ENCODE measurements at regions not wholly inside any gene's neighbourhood (a gene's known extent, or its start where the extent isn't known, plus 50 kb on each side); places are given as distances from the start of the nearest gene placed in this dataset.

- DNase-seq (ENCODE audit: low spot score): peak; percentile 83
Measured at GRCh38 chr3:193780810-193781478, 187.9 kb downstream of the OPA1 start.

DNA sequence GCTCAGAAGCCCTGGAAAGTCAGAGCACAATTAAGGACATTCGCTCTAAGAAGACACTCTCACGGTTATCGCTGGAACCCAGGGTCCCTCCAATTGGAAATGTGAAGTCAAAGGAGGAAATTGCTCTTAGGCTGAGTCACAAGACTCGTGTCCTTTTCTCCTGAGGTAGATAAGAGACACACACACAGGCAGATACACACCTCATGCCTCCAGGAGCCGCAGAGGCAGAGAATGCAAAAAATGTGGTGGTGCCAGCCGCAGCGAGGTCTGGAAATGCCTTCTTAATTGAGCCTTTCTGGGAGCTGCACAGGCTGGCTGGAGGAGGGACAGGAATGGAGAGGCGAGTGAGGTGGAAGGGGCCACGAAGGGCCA lies 189.3 kb downstream of the OPA1 start:
- no peak for DNase-seq (ENCODE audit: low spot score)

GRCh38 chr3:193782747-193783146 lies 189.7 kb downstream of the OPA1 start:
- no peak for DNase-seq (ENCODE audit: low spot score)

DNA sequence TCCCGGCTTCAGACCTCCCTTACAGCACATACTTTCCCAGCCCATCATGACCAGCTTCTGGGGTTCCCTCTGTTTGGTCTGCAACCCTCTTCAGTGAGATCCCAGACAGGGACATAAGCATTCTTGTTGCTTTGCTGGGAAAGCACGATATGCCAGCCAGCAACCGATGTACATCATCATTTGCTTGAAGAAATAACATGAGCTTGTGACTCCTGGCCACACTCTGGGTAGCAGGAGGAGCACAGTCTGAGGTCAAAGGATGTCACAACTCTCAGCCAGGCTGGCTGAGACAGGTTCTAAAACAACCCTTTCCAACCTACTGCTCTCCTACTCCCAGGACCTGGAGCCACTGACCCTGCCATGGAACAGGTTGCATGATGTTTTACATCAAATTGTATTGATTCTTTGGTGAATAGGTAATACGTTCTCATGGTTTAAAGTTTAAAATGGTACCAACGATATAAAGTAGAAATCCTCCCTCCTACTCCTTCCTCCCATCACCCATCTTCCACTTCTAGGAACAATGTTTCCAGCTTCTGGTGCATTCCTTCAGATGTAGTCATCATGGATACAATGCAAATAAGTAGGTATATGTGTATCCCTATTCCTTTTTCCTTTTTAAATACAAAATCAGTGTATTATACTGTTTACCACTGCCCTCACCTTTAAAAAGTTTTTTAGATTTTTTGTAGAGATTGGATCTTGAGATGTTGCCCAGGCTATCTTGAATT lies 190.3 kb downstream of the OPA1 start:
- peak; percentile 55 for DNase-seq (ENCODE audit: low spot score)

GRCh38 chr3:193784822-193785221 lies 191.8 kb downstream of the OPA1 start:
- DNase-seq (ENCODE audit: low spot score): no peak

- DNase-seq (ENCODE audit: low spot score): no peak
Measured at GRCh38 chr3:193787496-193787870, 194.5 kb downstream of the OPA1 start.

- peak; percentile 71 for DNase-seq (ENCODE audit: low spot score)
Measured at GRCh38 chr3:193788189-193788991, 195.4 kb downstream of the OPA1 start.

DNA sequence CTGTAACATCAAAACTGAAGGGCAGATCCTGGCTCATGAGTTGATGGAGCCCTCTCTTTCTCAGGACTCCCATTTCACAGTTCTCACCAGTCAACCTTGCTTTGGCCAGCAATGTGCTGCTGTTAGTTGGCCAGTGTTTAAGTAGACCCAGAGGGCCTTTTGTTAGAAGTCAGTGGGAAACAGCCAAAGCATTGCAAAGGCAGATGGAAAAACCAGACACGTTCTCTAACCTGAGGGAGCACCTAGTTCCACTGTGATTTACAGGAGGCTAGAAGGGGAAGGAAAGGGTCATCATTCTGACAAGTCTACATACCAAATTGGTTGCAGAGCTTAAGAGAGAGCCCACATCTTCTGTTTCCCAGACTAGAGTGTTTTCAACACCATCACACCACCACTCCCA lies 196.4 kb downstream of the OPA1 start:
- no peak for DNase-seq (ENCODE audit: low spot score)

GRCh38 chr3:193790086-193790990 lies 197.3 kb downstream of the OPA1 start:
- DNase-seq (ENCODE audit: low spot score): no peak

GRCh38 chr3:193791041-193792032 lies 198.3 kb downstream of the OPA1 start:
- no peak for DNase-seq (ENCODE audit: low spot score)

- DNase-seq (ENCODE audit: low spot score): no peak
Measured at GRCh38 chr3:193793123-193793522, 200.1 kb downstream of the OPA1 start.

- DNase-seq (ENCODE audit: low spot score): no peak
Measured at GRCh38 chr3:193794002-193794881, 201.2 kb downstream of the OPA1 start.

DNA sequence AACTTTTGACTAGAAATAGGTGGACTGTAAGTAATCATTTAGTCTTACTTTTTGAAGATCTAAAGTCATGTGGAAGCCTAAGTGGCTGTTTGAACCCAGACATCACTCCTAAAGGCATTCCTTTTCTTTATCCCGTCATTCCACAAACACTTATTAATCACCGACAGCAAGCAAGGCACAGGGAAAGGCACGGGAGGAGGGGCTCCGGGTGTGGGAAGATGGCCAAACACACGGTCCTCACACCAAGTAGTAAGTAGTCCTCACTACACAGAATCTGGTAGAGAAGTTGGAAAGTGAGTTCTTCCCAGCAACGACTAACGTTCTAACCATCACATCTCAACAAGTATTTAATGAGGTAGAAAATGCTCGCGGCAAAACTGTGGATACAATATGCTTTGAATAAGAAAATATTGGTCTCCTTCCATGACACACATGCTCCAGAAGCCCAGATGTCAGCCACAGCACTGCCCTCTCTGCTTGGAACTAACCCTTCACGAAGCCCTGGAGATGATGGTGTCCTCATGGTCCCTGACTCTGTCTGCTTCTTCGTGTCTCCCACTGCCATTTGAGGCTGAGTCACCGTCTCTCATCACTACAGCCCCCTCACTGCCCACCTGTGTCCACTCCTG lies 202.2 kb downstream of the OPA1 start:
- DNase-seq (ENCODE audit: low spot score): no peak

GRCh38 chr3:193796089-193796488 lies 203.1 kb downstream of the OPA1 start:
- no peak for DNase-seq (ENCODE audit: low spot score)

GRCh38 chr3:193797566-193797965 lies 204.6 kb downstream of the OPA1 start:
- no peak for DNase-seq (ENCODE audit: low spot score)

- DNase-seq (ENCODE audit: low spot score): no peak
Measured at GRCh38 chr3:193798051-193798450, 205.0 kb downstream of the OPA1 start.

DNA sequence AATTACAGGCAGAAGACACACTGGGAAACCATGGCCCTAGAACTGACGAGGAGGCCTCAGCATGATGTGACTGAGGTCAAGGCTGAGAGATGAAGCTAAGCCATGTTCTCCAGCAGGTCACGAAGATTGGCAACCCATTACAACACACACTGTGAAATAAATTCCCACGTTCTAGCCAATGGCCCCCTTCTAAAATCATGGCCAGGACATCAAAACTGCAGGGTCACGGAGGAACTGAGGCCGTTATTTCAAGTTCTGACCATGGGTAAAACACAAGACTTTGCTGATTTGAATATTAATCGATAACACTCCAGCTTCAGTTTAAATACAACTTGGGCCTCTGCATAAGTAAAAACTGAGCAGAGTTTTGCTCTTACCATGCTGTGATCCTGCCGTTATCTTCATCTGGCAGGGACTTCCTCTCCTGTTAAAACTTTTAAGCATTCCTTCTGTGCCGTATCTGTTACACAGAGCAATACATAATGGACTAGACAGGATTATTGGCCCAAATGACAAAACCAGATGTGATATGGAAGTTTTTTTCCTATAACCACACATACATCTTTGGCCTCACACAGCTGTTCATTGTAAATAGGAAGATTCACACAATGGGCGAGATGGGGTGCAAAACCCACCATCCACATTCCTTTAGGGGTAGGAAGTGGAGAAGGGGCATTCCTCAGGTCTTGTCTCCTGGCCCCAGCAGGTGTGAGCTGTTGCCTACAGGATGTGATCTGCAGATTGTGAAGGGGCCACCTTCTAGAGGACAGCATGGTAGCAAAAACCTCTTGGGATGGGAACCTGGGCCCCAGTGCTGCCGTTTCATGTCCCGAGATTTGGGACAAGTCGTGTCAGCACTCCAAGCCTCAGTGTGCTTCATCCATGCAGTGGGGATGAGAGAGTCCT lies 207.4 kb downstream of the OPA1 start:
- no peak for DNase-seq (ENCODE audit: low spot score)

DNA sequence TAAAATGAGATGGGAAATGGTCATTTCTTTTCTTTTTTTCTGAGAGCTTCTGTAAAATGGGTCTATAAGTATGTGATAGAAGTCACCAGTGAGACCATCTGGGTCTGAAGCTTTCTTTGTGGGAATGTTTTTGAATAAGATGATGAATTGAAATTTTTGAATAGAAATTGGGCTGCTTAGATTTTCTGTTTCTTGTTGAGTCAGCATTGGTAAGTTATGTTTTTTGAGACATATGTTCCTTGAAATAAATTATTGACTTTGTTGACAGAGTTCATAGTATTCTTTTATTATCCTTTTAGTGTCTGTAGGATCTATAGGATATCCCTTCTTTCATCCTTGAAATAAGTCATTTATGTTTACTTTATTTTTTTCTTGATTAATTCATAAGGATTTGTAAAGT lies 208.1 kb downstream of the OPA1 start:
- DNase-seq (ENCODE audit: low spot score): no peak
